GM18507 (cell line): ENCODE measurements at regions not wholly inside any gene's neighbourhood (a gene's known extent, or its start where the extent isn't known, plus 50 kb on each side); places are given as distances from the start of the nearest gene placed in this dataset.

ENCODE experiments used
- DNase-seq: peaks from one replicate; pipeline ENCODE4 v3.0.0; 2011; ENCODE audit warnings: low read depth; ENCODE audit not compliant: insufficient read length; ENCODE audit errors: extremely low spot score
- FAIRE-seq: peaks from 2 replicates; lab custom pipeline; 2011; peaks lifted over from hg19 to GRCh38; lab: Jason Lieb, UNC

- FAIRE-seq = no peak
- no peak for DNase-seq
Observed at GRCh38 chr4:41358647-41359421, 102.1 kb downstream of the UCHL1 start.

GRCh38 chr4:41359422-41359775, 102.7 kb downstream of the UCHL1 start:
- no peak for FAIRE-seq

GRCh38 chr4:41359836-41360213, 103.1 kb downstream of the UCHL1 start:
- FAIRE-seq (no peak), DNase-seq (no peak)

More at GRCh38 chr4:41359422-41359775, 102.7 kb downstream of the UCHL1 start:
- no peak for DNase-seq

- DNase-seq (no peak), FAIRE-seq (no peak)
Observed at GRCh38 chr4:41360214-41360920, 103.6 kb downstream of the UCHL1 start.

- FAIRE-seq = no peak
- no peak for DNase-seq
Observed at GRCh38 chr4:41360921-41361793, 104.4 kb downstream of the UCHL1 start.

GRCh38 chr4:41361794-41362526, 105.2 kb downstream of the UCHL1 start:
- DNase-seq (no peak), FAIRE-seq (no peak)

- DNase-seq (no peak), FAIRE-seq (no peak)
Observed at GRCh38 chr4:41362621-41363383, 106.1 kb downstream of the UCHL1 start.

GRCh38 chr4:41363384-41363981, 106.8 kb downstream of the UCHL1 start:
- FAIRE-seq = no peak
- no peak for DNase-seq

- FAIRE-seq = no peak
- no peak for DNase-seq
Observed at GRCh38 chr4:41364876-41365275, 108.1 kb downstream of the UCHL1 start.

GRCh38 chr4:41365681-41366080, 109.0 kb downstream of the UCHL1 start:
- no peak for FAIRE-seq

GRCh38 chr4:41366911-41367517, 110.3 kb downstream of the UCHL1 start:
- no peak for FAIRE-seq

More at GRCh38 chr4:41365681-41366080, 109.0 kb downstream of the UCHL1 start:
- DNase-seq = no peak

GRCh38 chr4:41369680-41370079, 113.0 kb downstream of the UCHL1 start:
- FAIRE-seq (no peak), DNase-seq (no peak)

More at GRCh38 chr4:41366911-41367517, 110.3 kb downstream of the UCHL1 start:
- DNase-seq = no peak

GRCh38 chr4:41373221-41373620, 116.5 kb downstream of the UCHL1 start:
- FAIRE-seq (no peak), DNase-seq (no peak)

- FAIRE-seq = no peak
- no peak for DNase-seq
Observed at GRCh38 chr4:41374490-41374889, 117.8 kb downstream of the UCHL1 start.

GRCh38 chr4:41375561-41375960, 118.8 kb downstream of the UCHL1 start:
- DNase-seq = no peak
- no peak for FAIRE-seq

GRCh38 chr4:41377196-41377595, 120.5 kb downstream of the UCHL1 start:
- DNase-seq (no peak), FAIRE-seq (no peak)

GRCh38 chr4:41379230-41379629, 122.5 kb downstream of the UCHL1 start:
- FAIRE-seq = no peak
- DNase-seq = no peak
